HCT116 (cell line): ENCODE measurements at regions not wholly inside any gene's neighbourhood (a gene's known extent, or its start where the extent isn't known, plus 50 kb on each side); places are given as distances from the start of the nearest gene placed in this dataset.

Experiments
- CTCF ChIP-seq, 3 experiments: fragments of 200-600 bp in 1 of 3; sonication (generic) in 1 of 3; IDR thresholded peaks in 2 of 3; conservative IDR thresholded peaks in 1 of 3; 2 replicates each; pipeline ENCODE4 v1.5.1; 2012 to 2017; ENCODE audit warnings: low read depth in 2 of 3, low read length in 2 of 3, antibody characterized with exemption in 1 of 3, borderline replicate concordance in 1 of 3, control low read depth in 1 of 3, mild to moderate bottlenecking in 1 of 3, mixed read lengths in 1 of 3, mixed run types in 1 of 3, moderate library complexity in 1 of 3; ENCODE audit not compliant: insufficient read depth in 1 of 3
- JUND ChIP-seq: IDR thresholded peaks from 2 replicates; pipeline ENCODE4 v1.6.1; 2012
- MAX ChIP-seq: IDR thresholded peaks from 2 replicates; pipeline ENCODE4 v1.6.1; 2012
- POLR2A ChIP-seq: IDR thresholded peaks from 2 replicates; pipeline ENCODE4 v1.7.0; 2011; ENCODE audit warnings: borderline replicate concordance; ENCODE audit not compliant: insufficient read depth, insufficient read length; ENCODE audit errors: extremely low read depth
- POLR2AphosphoS5 ChIP-seq: IDR thresholded peaks from 2 replicates; pipeline ENCODE4 v1.6.1; 2011; ENCODE audit warnings: mild to moderate bottlenecking, low read depth, low read length, moderate library complexity
- ZNF274 ChIP-seq: fragments of 200-500 bp; sonication (Bioruptor generic); IDR thresholded peaks from 2 replicates; pipeline ENCODE4 v1.6.1; 2014; ENCODE audit warnings: mild to moderate bottlenecking, low read depth, low read length, inconsistent platforms

- TF ChIP-seq ZNF274 (no peak), MAX (no peak), POLR2AphosphoS5 (no peak), CTCF (IDR thresholded peaks at IDR 0.05 in 2 of 3, conservative IDR thresholded peaks at IDR 0.05 in 1 of 3; ENCODE audit: borderline replicate concordance in 1 of 3, insufficient read depth in 1 of 3, low read depth in 2 of 3, low read length in 2 of 3) (no peak), POLR2A (no peak), JUND (no peak)
These were observed 371.1 kb upstream of the SPRY2 start for GRCh38 chr13:80712026-80712425.
